ENCODE measurements at regions not wholly inside any gene's neighbourhood (a gene's known extent, or its start where the extent isn't known, plus 50 kb on each side); places are given as distances from the start of the nearest gene placed in this dataset.

- H3F3A ChIP-seq (ENCODE audit: insufficient read depth): no peaks in the 10 kb centered on the region
- no peaks in the 10 kb centered on the region for H3K4me1 ChIP-seq (ENCODE audit: insufficient read depth)
- H3K9me2 ChIP-seq (ENCODE audit: insufficient read depth): no peaks in the 10 kb centered on the region
- no peaks in the 10 kb centered on the region for H3K79me2 ChIP-seq (ENCODE audit: insufficient read depth)
- in situ Hi-C loops (cut with MboI): loop anchor here (25.0 kb wide), 1 partner anchor 235 kb away; no protein-coding TSS in a partner anchor
- no peak for DNase-seq
- H4K20me1 ChIP-seq (ENCODE audit: insufficient read depth): no peaks in the 10 kb centered on the region
- no peaks in the 10 kb centered on the region for H3K36me3 ChIP-seq (ENCODE audit: low read depth)
- WGBS, 2 experiments (ENCODE audit: low coverage in 1 of 2, low lambda C conversion rate in 2 of 2, missing lambda C conversion rate in 2 of 2): 9 to 18% methylated on average over 2 of the region's 2 CpGs
- no peak for TF ChIP-seq EZH2 (IDR thresholded peaks at IDR 0.05; ENCODE audit: insufficient read depth, poor library complexity, severe bottlenecking)
- TF ChIP-seq EZH2phosphoT487 (IDR thresholded peaks at IDR 0.05; ENCODE audit: insufficient read depth, low read depth): no peak
- no peaks in the 10 kb centered on the region for H3K9me3 ChIP-seq (ENCODE audit: low read depth)
- H3K27me3 ChIP-seq (replicated peaks; ENCODE audit: insufficient read depth): no peaks in the 10 kb centered on the region
- H2AFZ ChIP-seq: no peak overlapping the region
- no peak overlapping the region for H3K4me2 ChIP-seq (ENCODE audit: unreplicated experiment)
- H3K4me3 ChIP-seq: no peak overlapping the region
- no peak overlapping the region for H3K9ac ChIP-seq
- no peak overlapping the region for H3K27ac ChIP-seq
Measured at GRCh38 chr16:16797239-16797638, 418.3 kb downstream of the NPIPA7 start.

- Histone ChIP-seq H3K9me3 (ENCODE audit: low read depth) (no peaks in the 10 kb centered on the region), H4K20me1 (ENCODE audit: insufficient read depth) (no peaks in the 10 kb centered on the region), H2AFZ (no peak overlapping the region), H3K4me2 (ENCODE audit: unreplicated experiment) (no peak overlapping the region), H3K4me1 (ENCODE audit: insufficient read depth) (no peaks in the 10 kb centered on the region), H3F3A (ENCODE audit: insufficient read depth) (no peaks in the 10 kb centered on the region), H3K36me3 (ENCODE audit: low read depth) (no peaks in the 10 kb centered on the region), H3K79me2 (ENCODE audit: insufficient read depth) (no peaks in the 10 kb centered on the region), H3K9me2 (ENCODE audit: insufficient read depth) (no peaks in the 10 kb centered on the region), H3K27me3 (replicated peaks; ENCODE audit: insufficient read depth) (no peaks in the 10 kb centered on the region), H3K27ac (no peak overlapping the region), H3K9ac (no peak overlapping the region), H3K4me3 (no peak overlapping the region)
- in situ Hi-C loops (cut with MboI): loop anchor here (25.0 kb wide), 1 partner anchor 236 kb away; no protein-coding TSS in a partner anchor
- no peak for TF ChIP-seq EZH2phosphoT487 (IDR thresholded peaks at IDR 0.05; ENCODE audit: insufficient read depth, low read depth)
- TF ChIP-seq EZH2 (IDR thresholded peaks at IDR 0.05; ENCODE audit: insufficient read depth, poor library complexity, severe bottlenecking): no peak
- no peak for DNase-seq
Measured at GRCh38 chr16:16798504-16798903, 419.6 kb downstream of the NPIPA7 start.

GRCh38 chr16:16805809-16806208 is 426.9 kb downstream of the NPIPA7 start:
- no peak overlapping the region for H3K4me2 ChIP-seq (ENCODE audit: unreplicated experiment)
- WGBS, 2 experiments (ENCODE audit: low coverage in 1 of 2, low lambda C conversion rate in 2 of 2, missing lambda C conversion rate in 2 of 2): 48 to 69% methylated on average over 4 of the region's 4 CpGs
- H3K27ac ChIP-seq: no peak overlapping the region
- H3K9me3 ChIP-seq (ENCODE audit: low read depth): no peaks in the 10 kb centered on the region
- H3K9me2 ChIP-seq (ENCODE audit: insufficient read depth): no peaks in the 10 kb centered on the region
- H4K20me1 ChIP-seq (ENCODE audit: insufficient read depth): no peaks in the 10 kb centered on the region
- no peaks in the 10 kb centered on the region for H3F3A ChIP-seq (ENCODE audit: insufficient read depth)
- no peak overlapping the region for H3K9ac ChIP-seq
- H3K36me3 ChIP-seq (ENCODE audit: low read depth): no peaks in the 10 kb centered on the region
- no peaks in the 10 kb centered on the region for H3K4me1 ChIP-seq (ENCODE audit: insufficient read depth)
- TF ChIP-seq EZH2phosphoT487 (IDR thresholded peaks at IDR 0.05; ENCODE audit: insufficient read depth, low read depth): no peak
- no peak for TF ChIP-seq EZH2 (IDR thresholded peaks at IDR 0.05; ENCODE audit: insufficient read depth, poor library complexity, severe bottlenecking)
- no peak overlapping the region for H3K4me3 ChIP-seq
- H3K27me3 ChIP-seq (replicated peaks; ENCODE audit: insufficient read depth): no peaks in the 10 kb centered on the region
- DNase-seq: no peak
- no peaks in the 10 kb centered on the region for H3K79me2 ChIP-seq (ENCODE audit: insufficient read depth)
- in situ Hi-C loops (cut with MboI): no loop called here
- no peak overlapping the region for H2AFZ ChIP-seq

- Histone ChIP-seq H3K4me3 (no peak overlapping the region), H4K20me1 (ENCODE audit: insufficient read depth) (no peaks in the 10 kb centered on the region), H3K36me3 (ENCODE audit: low read depth) (no peaks in the 10 kb centered on the region), H3K79me2 (ENCODE audit: insufficient read depth) (no peaks in the 10 kb centered on the region), H3K4me2 (ENCODE audit: unreplicated experiment) (no peak overlapping the region), H3F3A (ENCODE audit: insufficient read depth) (no peaks in the 10 kb centered on the region), H3K9me3 (ENCODE audit: low read depth) (no peaks in the 10 kb centered on the region), H2AFZ (no peak overlapping the region), H3K27ac (no peak overlapping the region), H3K9ac (no peak overlapping the region), H3K4me1 (ENCODE audit: insufficient read depth) (no peaks in the 10 kb centered on the region), H3K27me3 (replicated peaks; ENCODE audit: insufficient read depth) (no peaks in the 10 kb centered on the region), H3K9me2 (ENCODE audit: insufficient read depth) (no peaks in the 10 kb centered on the region)
- TF ChIP-seq EZH2phosphoT487 (IDR thresholded peaks at IDR 0.05; ENCODE audit: insufficient read depth, low read depth) (no peak), EZH2 (IDR thresholded peaks at IDR 0.05; ENCODE audit: insufficient read depth, poor library complexity, severe bottlenecking) (no peak)
- 11 to 27% methylated on average over 2 of the region's 2 CpGs for WGBS, 2 experiments (ENCODE audit: low coverage in 1 of 2, low lambda C conversion rate in 2 of 2, missing lambda C conversion rate in 2 of 2)
- DNase-seq: no peak
- in situ Hi-C loops (cut with MboI): no loop called here
Measured at GRCh38 chr16:16815641-16816040, 436.7 kb downstream of the NPIPA7 start.

GRCh38 chr16:16817196-16817595 is 438.3 kb downstream of the NPIPA7 start:
- no peaks in the 10 kb centered on the region for H3K9me3 ChIP-seq (ENCODE audit: low read depth)
- in situ Hi-C loops (cut with MboI): no loop called here
- 2 to 7% methylated on average over 2 of the region's 2 CpGs for WGBS, 2 experiments (ENCODE audit: low coverage in 1 of 2, low lambda C conversion rate in 2 of 2, missing lambda C conversion rate in 2 of 2)
- H3K4me1 ChIP-seq (ENCODE audit: insufficient read depth): no peaks in the 10 kb centered on the region
- no peaks in the 10 kb centered on the region for H4K20me1 ChIP-seq (ENCODE audit: insufficient read depth)
- no peaks in the 10 kb centered on the region for H3K27me3 ChIP-seq (replicated peaks; ENCODE audit: insufficient read depth)
- TF ChIP-seq EZH2 (IDR thresholded peaks at IDR 0.05; ENCODE audit: insufficient read depth, poor library complexity, severe bottlenecking) (no peak), EZH2phosphoT487 (IDR thresholded peaks at IDR 0.05; ENCODE audit: insufficient read depth, low read depth) (no peak)
- H2AFZ ChIP-seq: no peak overlapping the region
- no peak for DNase-seq
- no peak overlapping the region for H3K4me2 ChIP-seq (ENCODE audit: unreplicated experiment)
- no peaks in the 10 kb centered on the region for H3K36me3 ChIP-seq (ENCODE audit: low read depth)
- no peaks in the 10 kb centered on the region for H3F3A ChIP-seq (ENCODE audit: insufficient read depth)
- H3K27ac ChIP-seq: no peak overlapping the region
- no peak overlapping the region for H3K4me3 ChIP-seq
- H3K79me2 ChIP-seq (ENCODE audit: insufficient read depth): no peaks in the 10 kb centered on the region
- no peaks in the 10 kb centered on the region for H3K9me2 ChIP-seq (ENCODE audit: insufficient read depth)
- H3K9ac ChIP-seq: no peak overlapping the region
